Fibroblast of lung (primary cell): ENCODE measurements at regions not wholly inside any gene's neighbourhood (a gene's known extent, or its start where the extent isn't known, plus 50 kb on each side); places are given as distances from the start of the nearest gene placed in this dataset.

Experiments
- DNase-seq, 2 donors: peaks; one replicate each; pipeline versions ENCODE4 v3.0.0 to v3.0.0-alpha.2; 2010; ENCODE audit warnings: low read depth in 2 of 2
- H2AFZ ChIP-seq: 2 replicates; pipeline ENCODE4 v1.5.1; 2012; ENCODE audit warnings: low read length, control low read depth, inconsistent platforms
- H3K27ac ChIP-seq: 2 replicates; pipeline ENCODE4 v1.5.1; 2011; ENCODE audit warnings: low read length, control low read depth; ENCODE audit not compliant: insufficient read depth
- H3K27me3 ChIP-seq: 2 replicates; pipeline ENCODE4 v1.5.1; 2011; ENCODE audit warnings: mild to moderate bottlenecking, low read length; ENCODE audit not compliant: control insufficient read depth, insufficient read depth
- H3K36me3 ChIP-seq: 2 replicates; pipeline ENCODE4 v1.5.1; 2011; ENCODE audit warnings: low read length; ENCODE audit not compliant: control insufficient read depth, insufficient read depth
- H3K4me1 ChIP-seq: 2 replicates; pipeline ENCODE4 v1.5.1; 2011; ENCODE audit warnings: low read length; ENCODE audit not compliant: control insufficient read depth, insufficient read depth; ENCODE audit errors: extremely low read depth
- H3K4me2 ChIP-seq: 2 replicates; pipeline ENCODE4 v1.5.1; 2011; ENCODE audit warnings: low read length, control low read depth; ENCODE audit not compliant: insufficient read depth; ENCODE audit errors: extremely low read depth
- H3K4me3 ChIP-seq, 4 experiments: fragments of 200-600 bp in 1 of 4; sonication (generic) in 1 of 4; replicated peaks in 1 of 4; 2 replicates each; pipeline ENCODE4 v1.5.1; 2011 to 2016; ENCODE audit warnings: low read length in 4 of 4, low read depth in 3 of 4, mild to moderate bottlenecking in 3 of 4, control low read depth in 2 of 4, inconsistent platforms in 1 of 4, mixed read lengths in 1 of 4; ENCODE audit not compliant: insufficient read depth in 1 of 4; ENCODE audit errors: control extremely low read depth in 1 of 4
- H3K79me2 ChIP-seq: 2 replicates; pipeline ENCODE4 v1.5.1; 2012; ENCODE audit warnings: mild to moderate bottlenecking, low read length, inconsistent platforms; ENCODE audit not compliant: control insufficient read depth, insufficient read depth
- H3K9ac ChIP-seq: 2 replicates; pipeline ENCODE4 v1.5.1; 2011; ENCODE audit warnings: mild to moderate bottlenecking, low read length, control low read depth; ENCODE audit not compliant: insufficient read depth
- H3K9me3 ChIP-seq: 2 replicates; pipeline ENCODE4 v1.5.1; 2012; ENCODE audit warnings: low read depth, low read length; ENCODE audit not compliant: control insufficient read depth, insufficient read depth
- H4K20me1 ChIP-seq: 2 replicates; pipeline ENCODE4 v1.5.1; 2011; ENCODE audit warnings: low read length; ENCODE audit not compliant: control insufficient read depth, insufficient read depth; ENCODE audit errors: extremely low read depth
- EZH2 ChIP-seq: IDR thresholded peaks from 2 replicates; pipeline ENCODE4 v1.5.1; 2012; ENCODE audit warnings: low read length, control low read depth, mild to moderate bottlenecking; ENCODE audit errors: missing control alignments
- TF ChIP-seq, protein P1 (sequence below), 2 donors: IDR thresholded peaks in 1 of 2; conservative IDR thresholded peaks in 1 of 2; 1 replicate in 1 of 2; 2 replicates in 1 of 2; pipeline ENCODE4 v1.5.1; 2011 to 2012; ENCODE audit warnings: low read length in 2 of 2, control low read depth in 1 of 2, inconsistent platforms in 1 of 2, low read depth in 1 of 2, mild to moderate bottlenecking in 1 of 2

DNA sequence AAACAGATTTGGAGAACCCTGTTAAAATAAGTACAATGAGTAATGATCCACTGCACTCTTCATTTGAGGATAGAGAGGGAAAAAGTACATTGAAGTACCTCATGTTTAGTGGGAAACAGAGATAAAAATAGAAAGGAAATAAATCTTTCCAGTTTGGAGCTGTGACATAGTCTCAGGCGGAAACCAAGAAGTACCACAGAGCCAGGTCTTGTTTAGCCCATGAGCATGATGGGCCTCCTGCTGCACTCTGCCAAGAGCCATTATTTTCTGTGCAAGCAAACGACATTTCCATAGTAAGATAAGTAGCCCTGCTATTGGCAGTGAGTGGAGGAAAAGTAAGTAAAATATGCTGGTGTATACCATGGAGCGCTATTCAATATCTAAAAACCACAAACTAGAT, 796.1 kb downstream of the TBL1XR1 start:
- Histone ChIP-seq H3K9me3 (no peaks in the 10 kb centered on the region), H3K4me2 (no peak overlapping the region), H3K79me2 (no peaks in the 10 kb centered on the region), H3K36me3 (no peaks in the 10 kb centered on the region), H3K4me1 (no peaks in the 10 kb centered on the region), H3K9ac (no peak overlapping the region), H3K27ac (no peak overlapping the region), H3K4me3 (no peak overlapping the region), H2AFZ (no peak overlapping the region), H3K27me3 (no peaks in the 10 kb centered on the region), H4K20me1 (no peaks in the 10 kb centered on the region)
- DNase-seq = no peak
- no peak for TF ChIP-seq EZH2
- TF ChIP-seq, protein P1, sequence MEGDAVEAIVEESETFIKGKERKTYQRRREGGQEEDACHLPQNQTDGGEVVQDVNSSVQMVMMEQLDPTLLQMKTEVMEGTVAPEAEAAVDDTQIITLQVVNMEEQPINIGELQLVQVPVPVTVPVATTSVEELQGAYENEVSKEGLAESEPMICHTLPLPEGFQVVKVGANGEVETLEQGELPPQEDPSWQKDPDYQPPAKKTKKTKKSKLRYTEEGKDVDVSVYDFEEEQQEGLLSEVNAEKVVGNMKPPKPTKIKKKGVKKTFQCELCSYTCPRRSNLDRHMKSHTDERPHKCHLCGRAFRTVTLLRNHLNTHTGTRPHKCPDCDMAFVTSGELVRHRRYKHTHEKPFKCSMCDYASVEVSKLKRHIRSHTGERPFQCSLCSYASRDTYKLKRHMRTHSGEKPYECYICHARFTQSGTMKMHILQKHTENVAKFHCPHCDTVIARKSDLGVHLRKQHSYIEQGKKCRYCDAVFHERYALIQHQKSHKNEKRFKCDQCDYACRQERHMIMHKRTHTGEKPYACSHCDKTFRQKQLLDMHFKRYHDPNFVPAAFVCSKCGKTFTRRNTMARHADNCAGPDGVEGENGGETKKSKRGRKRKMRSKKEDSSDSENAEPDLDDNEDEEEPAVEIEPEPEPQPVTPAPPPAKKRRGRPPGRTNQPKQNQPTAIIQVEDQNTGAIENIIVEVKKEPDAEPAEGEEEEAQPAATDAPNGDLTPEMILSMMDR (conservative IDR thresholded peaks at IDR 0.05 in 1 of 2, IDR thresholded peaks at IDR 0.05 in 1 of 2; ENCODE audit: low read depth in 1 of 2, low read length in 2 of 2) = no peak

DNA sequence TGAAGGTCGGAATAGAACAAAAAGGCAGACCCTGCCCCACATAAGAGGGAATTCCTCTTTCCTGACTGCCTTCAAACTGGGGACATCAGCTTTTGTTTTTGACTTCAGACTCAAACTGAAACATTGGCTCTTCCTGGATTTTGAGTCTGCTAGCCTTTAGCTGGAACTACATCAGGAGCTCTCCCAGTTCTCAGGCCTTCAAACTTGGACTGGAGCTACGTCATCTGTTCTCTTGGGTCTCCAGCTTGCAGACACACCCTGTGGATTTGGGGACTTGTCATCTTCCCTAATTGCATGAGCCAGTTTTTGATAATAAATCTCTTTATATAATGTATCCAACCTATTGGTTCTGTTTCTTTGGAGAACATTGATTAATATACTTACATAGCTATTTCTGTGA, 798.1 kb downstream of the TBL1XR1 start:
- no peak for TF ChIP-seq EZH2
- TF ChIP-seq, protein P1 (conservative IDR thresholded peaks at IDR 0.05 in 1 of 2, IDR thresholded peaks at IDR 0.05 in 1 of 2; ENCODE audit: low read depth in 1 of 2, low read length in 2 of 2) = no peak
- no peaks in the 10 kb centered on the region for H4K20me1 ChIP-seq
- H3K79me2 ChIP-seq = no peaks in the 10 kb centered on the region
- no peak for DNase-seq
- H2AFZ ChIP-seq = no peak overlapping the region
- H3K9ac ChIP-seq = no peak overlapping the region
- H3K27me3 ChIP-seq = no peaks in the 10 kb centered on the region
- no peaks in the 10 kb centered on the region for H3K9me3 ChIP-seq
- no peak overlapping the region for H3K4me3 ChIP-seq
- no peak overlapping the region for H3K27ac ChIP-seq
- no peak overlapping the region for H3K4me2 ChIP-seq
- no peaks in the 10 kb centered on the region for H3K4me1 ChIP-seq
- H3K36me3 ChIP-seq = no peaks in the 10 kb centered on the region

DNA sequence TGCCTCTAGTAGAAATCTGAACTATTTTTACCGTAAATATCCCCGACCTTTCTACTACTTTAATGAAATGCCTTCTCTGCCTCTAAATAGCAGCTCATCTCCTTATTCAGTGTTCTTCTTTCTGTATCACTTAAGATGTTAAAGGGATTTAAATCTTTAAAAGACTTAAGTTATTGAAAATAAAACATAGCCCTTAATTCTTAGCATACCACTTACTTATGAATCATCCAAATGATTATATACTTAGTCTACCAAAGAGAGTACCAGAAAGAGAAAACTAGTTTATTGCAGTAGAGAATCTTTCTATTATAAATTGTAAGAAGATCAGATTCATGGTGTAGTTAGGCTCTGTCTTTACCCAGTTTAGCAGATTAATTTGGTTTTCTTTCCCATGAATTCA, 802.0 kb downstream of the TBL1XR1 start:
- TF ChIP-seq EZH2 = no peak
- TF ChIP-seq, protein P1 (conservative IDR thresholded peaks at IDR 0.05 in 1 of 2, IDR thresholded peaks at IDR 0.05 in 1 of 2; ENCODE audit: low read depth in 1 of 2, low read length in 2 of 2) = no peak
- Histone ChIP-seq H3K4me2 (no peak overlapping the region), H2AFZ (no peak overlapping the region), H4K20me1 (no peaks in the 10 kb centered on the region), H3K27me3 (no peaks in the 10 kb centered on the region), H3K4me3 (no peak overlapping the region), H3K79me2 (no peaks in the 10 kb centered on the region), H3K4me1 (no peaks in the 10 kb centered on the region), H3K36me3 (no peaks in the 10 kb centered on the region), H3K9ac (no peak overlapping the region), H3K9me3 (no peaks in the 10 kb centered on the region), H3K27ac (no peak overlapping the region)
- DNase-seq = no peak
